ENCODE measurements at regions not wholly inside any gene's neighbourhood (a gene's known extent, or its start where the extent isn't known, plus 50 kb on each side); places are given as distances from the start of the nearest gene placed in this dataset.

DNA sequence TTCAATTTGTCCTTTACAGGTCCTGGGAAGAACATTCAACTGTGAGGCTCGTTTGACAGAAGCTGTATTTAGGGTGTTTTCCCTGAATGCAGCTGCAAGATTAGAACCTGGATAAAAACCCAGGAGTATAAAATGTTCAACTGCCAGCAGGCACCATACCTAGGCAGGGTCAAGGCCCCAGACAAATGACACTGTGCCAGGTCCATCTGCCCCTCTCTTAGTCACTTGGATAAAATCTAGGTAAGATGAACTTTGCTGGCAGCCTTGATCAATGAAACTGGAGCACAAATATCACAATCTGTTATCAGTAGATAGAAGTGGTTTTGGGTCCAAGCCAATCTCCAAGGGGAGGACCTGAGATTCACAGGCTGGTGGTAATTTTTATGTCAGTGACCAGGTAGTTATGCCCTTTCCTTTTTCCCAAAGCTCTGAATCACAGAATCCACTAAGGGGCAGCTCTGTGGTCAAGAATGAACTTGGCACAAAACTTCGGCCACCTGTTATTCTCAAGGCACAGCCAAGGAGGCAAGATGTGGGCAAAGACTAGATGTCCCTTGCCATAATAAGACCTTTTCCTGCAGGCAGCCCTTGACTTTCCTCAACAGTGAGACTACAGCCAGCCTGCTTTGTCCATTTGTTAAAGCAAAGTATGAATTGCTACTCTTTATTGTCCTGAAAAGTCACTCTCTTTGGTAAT lies 501.0 kb downstream of the PPARGC1A start:
- TF ChIP-seq SIX5 (IDR thresholded peaks at IDR 0.05; ENCODE audit: borderline replicate concordance in 1 of 2, insufficient read depth in 1 of 2, low read depth in 1 of 2, low read length in 2 of 2) = no peak
- no peak for TF ChIP-seq POLR2AphosphoS5 (IDR thresholded peaks at IDR 0.05; ENCODE audit: control insufficient read depth, insufficient read depth, low read depth, low read length)
- TF ChIP-seq MYNN (IDR thresholded peaks at IDR 0.05) = no peak
- TF ChIP-seq MYNN (CRISPR knock-in tag; IDR thresholded peaks at IDR 0.05) = no peak
- TF ChIP-seq, protein P1, sequence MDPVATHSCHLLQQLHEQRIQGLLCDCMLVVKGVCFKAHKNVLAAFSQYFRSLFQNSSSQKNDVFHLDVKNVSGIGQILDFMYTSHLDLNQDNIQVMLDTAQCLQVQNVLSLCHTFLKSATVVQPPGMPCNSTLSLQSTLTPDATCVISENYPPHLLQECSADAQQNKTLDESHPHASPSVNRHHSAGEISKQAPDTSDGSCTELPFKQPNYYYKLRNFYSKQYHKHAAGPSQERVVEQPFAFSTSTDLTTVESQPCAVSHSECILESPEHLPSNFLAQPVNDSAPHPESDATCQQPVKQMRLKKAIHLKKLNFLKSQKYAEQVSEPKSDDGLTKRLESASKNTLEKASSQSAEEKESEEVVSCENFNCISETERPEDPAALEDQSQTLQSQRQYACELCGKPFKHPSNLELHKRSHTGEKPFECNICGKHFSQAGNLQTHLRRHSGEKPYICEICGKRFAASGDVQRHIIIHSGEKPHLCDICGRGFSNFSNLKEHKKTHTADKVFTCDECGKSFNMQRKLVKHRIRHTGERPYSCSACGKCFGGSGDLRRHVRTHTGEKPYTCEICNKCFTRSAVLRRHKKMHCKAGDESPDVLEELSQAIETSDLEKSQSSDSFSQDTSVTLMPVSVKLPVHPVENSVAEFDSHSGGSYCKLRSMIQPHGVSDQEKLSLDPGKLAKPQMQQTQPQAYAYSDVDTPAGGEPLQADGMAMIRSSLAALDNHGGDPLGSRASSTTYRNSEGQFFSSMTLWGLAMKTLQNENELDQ (CRISPR knock-in tag; IDR thresholded peaks at IDR 0.05; ENCODE audit: borderline replicate concordance) = no peak
- no peak for TF ChIP-seq GATA2 (CRISPR knock-in tag; IDR thresholded peaks at IDR 0.05)
- TF ChIP-seq, protein P2, sequence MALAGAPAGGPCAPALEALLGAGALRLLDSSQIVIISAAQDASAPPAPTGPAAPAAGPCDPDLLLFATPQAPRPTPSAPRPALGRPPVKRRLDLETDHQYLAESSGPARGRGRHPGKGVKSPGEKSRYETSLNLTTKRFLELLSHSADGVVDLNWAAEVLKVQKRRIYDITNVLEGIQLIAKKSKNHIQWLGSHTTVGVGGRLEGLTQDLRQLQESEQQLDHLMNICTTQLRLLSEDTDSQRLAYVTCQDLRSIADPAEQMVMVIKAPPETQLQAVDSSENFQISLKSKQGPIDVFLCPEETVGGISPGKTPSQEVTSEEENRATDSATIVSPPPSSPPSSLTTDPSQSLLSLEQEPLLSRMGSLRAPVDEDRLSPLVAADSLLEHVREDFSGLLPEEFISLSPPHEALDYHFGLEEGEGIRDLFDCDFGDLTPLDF (CRISPR knock-in tag; IDR thresholded peaks at IDR 0.05) = no peak
- no peak for TF ChIP-seq CHD2 (IDR thresholded peaks at IDR 0.05; ENCODE audit: low read depth, low read length)
- TF ChIP-seq EZH2 (IDR thresholded peaks at IDR 0.05; ENCODE audit: borderline replicate concordance, low read depth, low read length) = no peak
- TF ChIP-seq, protein P3, sequence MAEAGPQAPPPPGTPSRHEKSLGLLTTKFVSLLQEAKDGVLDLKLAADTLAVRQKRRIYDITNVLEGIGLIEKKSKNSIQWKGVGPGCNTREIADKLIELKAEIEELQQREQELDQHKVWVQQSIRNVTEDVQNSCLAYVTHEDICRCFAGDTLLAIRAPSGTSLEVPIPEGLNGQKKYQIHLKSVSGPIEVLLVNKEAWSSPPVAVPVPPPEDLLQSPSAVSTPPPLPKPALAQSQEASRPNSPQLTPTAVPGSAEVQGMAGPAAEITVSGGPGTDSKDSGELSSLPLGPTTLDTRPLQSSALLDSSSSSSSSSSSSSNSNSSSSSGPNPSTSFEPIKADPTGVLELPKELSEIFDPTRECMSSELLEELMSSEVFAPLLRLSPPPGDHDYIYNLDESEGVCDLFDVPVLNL (CRISPR knock-in tag; IDR thresholded peaks at IDR 0.05; ENCODE audit: low read depth) = no peak
- TF ChIP-seq KLF10 (CRISPR knock-in tag; IDR thresholded peaks at IDR 0.05) = no peak
- TF ChIP-seq RBM39 (optimal IDR thresholded peaks at IDR 0.05; ENCODE audit: low read depth, low read length) = no peak
- TF ChIP-seq, protein P4, sequence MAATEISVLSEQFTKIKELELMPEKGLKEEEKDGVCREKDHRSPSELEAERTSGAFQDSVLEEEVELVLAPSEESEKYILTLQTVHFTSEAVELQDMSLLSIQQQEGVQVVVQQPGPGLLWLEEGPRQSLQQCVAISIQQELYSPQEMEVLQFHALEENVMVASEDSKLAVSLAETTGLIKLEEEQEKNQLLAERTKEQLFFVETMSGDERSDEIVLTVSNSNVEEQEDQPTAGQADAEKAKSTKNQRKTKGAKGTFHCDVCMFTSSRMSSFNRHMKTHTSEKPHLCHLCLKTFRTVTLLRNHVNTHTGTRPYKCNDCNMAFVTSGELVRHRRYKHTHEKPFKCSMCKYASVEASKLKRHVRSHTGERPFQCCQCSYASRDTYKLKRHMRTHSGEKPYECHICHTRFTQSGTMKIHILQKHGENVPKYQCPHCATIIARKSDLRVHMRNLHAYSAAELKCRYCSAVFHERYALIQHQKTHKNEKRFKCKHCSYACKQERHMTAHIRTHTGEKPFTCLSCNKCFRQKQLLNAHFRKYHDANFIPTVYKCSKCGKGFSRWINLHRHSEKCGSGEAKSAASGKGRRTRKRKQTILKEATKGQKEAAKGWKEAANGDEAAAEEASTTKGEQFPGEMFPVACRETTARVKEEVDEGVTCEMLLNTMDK (IDR thresholded peaks at IDR 0.05; ENCODE audit: borderline replicate concordance, insufficient read depth, low read depth, low read length, poor library complexity, severe bottlenecking) = no peak
- TF ChIP-seq CREM (IDR thresholded peaks at IDR 0.05; ENCODE audit: low read depth) = no peak

Measured in K562 (cell line).